AG09309 (cell line): ENCODE measurements at regions not wholly inside any gene's neighbourhood (a gene's known extent, or its start where the extent isn't known, plus 50 kb on each side); places are given as distances from the start of the nearest gene placed in this dataset.

Experiments used
- DNase-seq: peaks from one replicate; pipeline ENCODE4 v3.0.0-alpha.2; 2010; ENCODE audit warnings: low read depth
- H3K4me3 ChIP-seq: 2 replicates; pipeline ENCODE4 v1.5.1; 2011; ENCODE audit warnings: mild to moderate bottlenecking, low read depth, low read length, moderate library complexity; ENCODE audit not compliant: control insufficient read depth
- TF ChIP-seq, protein P1 (sequence below): IDR thresholded peaks from 2 replicates; pipeline ENCODE4 v1.5.1; 2011; ENCODE audit warnings: mild to moderate bottlenecking, low read depth, low read length, inconsistent platforms; ENCODE audit not compliant: insufficient read depth, control insufficient read depth; ENCODE audit errors: missing control alignments

DNA sequence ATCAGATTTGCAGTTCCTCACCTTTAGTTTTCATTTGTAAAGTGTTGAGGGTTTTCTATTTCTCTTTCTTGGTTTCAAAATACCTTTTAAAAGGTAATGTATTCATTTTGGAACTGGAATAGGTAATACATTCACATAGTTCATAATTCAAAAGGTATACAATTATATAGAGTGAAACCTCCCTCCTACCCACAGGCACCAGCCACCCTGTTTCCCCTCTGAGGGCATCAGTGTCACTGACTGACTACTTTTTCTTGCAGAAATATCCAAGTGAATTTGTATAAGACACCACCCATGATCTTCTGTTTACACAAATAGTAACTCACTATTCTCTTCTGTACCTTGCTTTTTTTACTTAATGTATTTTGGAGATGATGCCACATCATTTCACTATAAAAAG, 139.6 kb upstream of the EGLN3 start:
- no peak overlapping the region for H3K4me3 ChIP-seq
- DNase-seq = no peak
- TF ChIP-seq, protein P1, sequence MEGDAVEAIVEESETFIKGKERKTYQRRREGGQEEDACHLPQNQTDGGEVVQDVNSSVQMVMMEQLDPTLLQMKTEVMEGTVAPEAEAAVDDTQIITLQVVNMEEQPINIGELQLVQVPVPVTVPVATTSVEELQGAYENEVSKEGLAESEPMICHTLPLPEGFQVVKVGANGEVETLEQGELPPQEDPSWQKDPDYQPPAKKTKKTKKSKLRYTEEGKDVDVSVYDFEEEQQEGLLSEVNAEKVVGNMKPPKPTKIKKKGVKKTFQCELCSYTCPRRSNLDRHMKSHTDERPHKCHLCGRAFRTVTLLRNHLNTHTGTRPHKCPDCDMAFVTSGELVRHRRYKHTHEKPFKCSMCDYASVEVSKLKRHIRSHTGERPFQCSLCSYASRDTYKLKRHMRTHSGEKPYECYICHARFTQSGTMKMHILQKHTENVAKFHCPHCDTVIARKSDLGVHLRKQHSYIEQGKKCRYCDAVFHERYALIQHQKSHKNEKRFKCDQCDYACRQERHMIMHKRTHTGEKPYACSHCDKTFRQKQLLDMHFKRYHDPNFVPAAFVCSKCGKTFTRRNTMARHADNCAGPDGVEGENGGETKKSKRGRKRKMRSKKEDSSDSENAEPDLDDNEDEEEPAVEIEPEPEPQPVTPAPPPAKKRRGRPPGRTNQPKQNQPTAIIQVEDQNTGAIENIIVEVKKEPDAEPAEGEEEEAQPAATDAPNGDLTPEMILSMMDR = no peak

DNA sequence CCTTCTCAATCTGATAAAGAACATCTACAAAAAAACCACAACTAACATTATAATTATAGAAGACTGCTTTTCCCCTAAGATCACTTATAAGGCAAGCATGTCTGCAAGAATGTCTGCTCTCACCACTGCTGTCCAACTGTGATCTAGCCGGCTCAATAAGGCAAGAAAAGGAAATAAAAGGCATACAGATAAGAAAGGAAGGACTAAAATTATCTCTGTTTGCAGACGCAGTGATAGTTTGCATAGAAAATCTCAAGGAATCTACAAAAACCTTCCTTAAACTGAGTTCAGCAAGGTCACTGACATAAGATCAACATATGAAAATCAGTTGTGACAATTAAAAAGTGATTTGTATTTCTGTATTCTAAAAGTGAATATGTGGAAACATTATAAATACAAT, 138.0 kb upstream of the EGLN3 start:
- H3K4me3 ChIP-seq = no peak overlapping the region
- TF ChIP-seq, protein P1 = no peak
- no peak for DNase-seq

DNA sequence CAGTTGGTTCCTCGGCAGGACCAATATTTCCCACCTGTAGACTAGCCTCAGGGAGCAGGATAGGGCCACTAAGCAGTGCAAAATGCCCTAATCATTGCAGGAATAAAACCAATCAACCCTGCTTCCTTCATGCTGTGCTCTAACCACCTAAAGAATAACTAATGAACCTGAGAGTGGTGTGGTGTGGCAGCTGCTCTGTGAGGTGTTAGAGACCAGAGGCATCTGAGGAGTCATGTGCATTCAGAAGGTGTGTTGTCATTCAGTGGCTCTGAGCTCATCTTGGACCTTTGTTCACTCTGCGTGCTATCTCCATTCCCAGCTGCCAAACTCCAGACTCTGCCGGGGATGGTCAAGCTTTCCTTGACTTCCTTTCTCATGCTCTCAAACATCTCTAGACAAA, 136.7 kb upstream of the EGLN3 start:
- DNase-seq = no peak
- no peak overlapping the region for H3K4me3 ChIP-seq
- TF ChIP-seq, protein P1 = no peak

DNA sequence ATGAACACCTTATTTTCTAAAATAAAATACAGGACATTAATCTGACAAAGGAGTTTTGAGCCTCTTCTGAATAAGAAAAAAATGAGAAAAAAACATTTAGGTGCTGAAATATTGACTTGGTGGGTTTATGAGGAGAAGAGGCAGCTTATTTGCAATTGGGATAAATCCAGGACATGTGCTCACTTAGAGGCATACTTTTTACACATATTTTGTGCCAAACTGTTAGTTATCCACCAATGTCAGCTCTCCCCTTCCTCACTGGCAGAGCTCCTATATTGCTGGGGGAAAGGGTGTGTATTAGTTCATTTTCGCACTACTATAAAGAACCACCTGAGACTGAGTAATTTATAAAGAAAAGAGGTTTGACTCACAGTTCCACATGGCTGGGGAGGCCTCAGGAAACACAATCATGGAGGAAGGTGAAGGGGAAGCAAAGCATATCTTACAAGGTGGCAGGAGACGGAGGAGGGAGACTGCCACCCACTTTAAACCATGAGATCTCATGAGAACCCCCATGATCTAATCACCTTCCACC, 135.4 kb upstream of the EGLN3 start:
- TF ChIP-seq, protein P1 = no peak
- H3K4me3 ChIP-seq = no peak overlapping the region
- DNase-seq = no peak

DNA sequence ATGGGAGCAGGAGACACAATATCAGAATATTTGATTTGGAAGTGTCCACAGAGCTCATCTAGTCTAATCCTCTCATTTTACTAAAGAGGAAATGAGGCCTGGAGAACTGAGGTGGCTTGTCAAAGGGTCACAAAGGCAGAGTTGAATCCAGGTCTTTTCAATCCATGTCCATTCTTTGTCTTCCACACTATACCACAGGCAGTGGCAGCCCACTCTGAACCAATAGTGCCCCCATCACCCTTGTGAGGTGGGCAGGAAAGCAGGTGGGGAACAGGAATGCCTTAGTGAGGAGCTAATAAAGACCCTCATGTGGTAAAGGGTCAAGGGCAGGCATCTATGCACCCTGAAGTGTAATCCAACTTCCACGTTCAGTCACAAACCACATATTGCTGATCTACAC, 134.8 kb upstream of the EGLN3 start:
- no peak overlapping the region for H3K4me3 ChIP-seq
- DNase-seq = no peak
- TF ChIP-seq, protein P1 = no peak

DNA sequence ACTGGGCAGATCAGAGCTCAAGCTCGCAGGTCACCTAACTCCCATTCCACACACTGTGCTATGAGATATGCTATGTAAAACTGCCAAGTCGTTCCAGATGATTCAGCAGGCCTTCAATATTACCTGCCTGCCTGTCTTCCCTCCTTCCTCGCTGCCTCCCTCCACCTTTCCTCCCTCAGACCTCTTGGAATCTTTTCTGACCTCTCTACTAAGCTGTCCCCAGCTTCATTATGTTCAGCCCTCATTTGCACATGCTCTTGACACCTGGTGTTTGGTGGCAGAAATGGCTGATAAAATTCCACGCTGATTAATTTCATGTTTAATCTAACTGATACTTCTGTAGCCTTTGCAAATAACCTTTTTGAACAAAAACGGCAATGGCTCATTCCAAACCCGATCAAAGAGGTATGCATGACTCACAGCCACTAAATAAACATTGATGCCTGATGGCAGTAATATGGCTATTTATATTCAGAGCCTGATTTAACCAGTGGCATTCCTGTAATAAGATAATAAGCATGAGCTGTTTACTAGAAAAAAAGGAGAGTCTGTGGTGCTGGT, 130.8 kb upstream of the EGLN3 start:
- DNase-seq = no peak
- H3K4me3 ChIP-seq = no peak overlapping the region
- TF ChIP-seq, protein P1 = no peak
